ENCODE measurements at regions not wholly inside any gene's neighbourhood (a gene's known extent, or its start where the extent isn't known, plus 50 kb on each side); places are given as distances from the start of the nearest gene placed in this dataset.

- no peaks in the 10 kb centered on the region for H3K36me3 ChIP-seq
- H3K4me3 ChIP-seq, result no peak overlapping the region
- intact Hi-C loops (cut with DNase I), result no loop called here
- H3K27ac ChIP-seq (replicated peaks in 1 of 4), result no peak overlapping the region
- no peaks in the 10 kb centered on the region for H3K27me3 ChIP-seq
- no peaks in the 10 kb centered on the region for H3K4me1 ChIP-seq
- no peaks in the 10 kb centered on the region for H3K9me3 ChIP-seq
- WGBS, result 95% methylated on average over 7 of the region's 7 CpGs
- TF ChIP-seq POLR2A (IDR thresholded peaks at IDR 0.05; ENCODE audit: low read depth) (no peak), CTCF (IDR thresholded peaks at IDR 0.05) (no peak), POLR2AphosphoS5 (IDR thresholded peaks at IDR 0.05) (no peak), EP300 (IDR thresholded peaks at IDR 0.05) (no peak)
- DNase-seq (ENCODE audit: extremely low spot score), result peak; percentile 31
Observed at GRCh38 chr3:3685721-3686120, 113.5 kb upstream of the LRRN1 start.

- no peaks in the 10 kb centered on the region for H3K9me3 ChIP-seq
- no peaks in the 10 kb centered on the region for H3K4me1 ChIP-seq
- no peaks in the 10 kb centered on the region for H3K36me3 ChIP-seq
- TF ChIP-seq POLR2A (IDR thresholded peaks at IDR 0.05; ENCODE audit: low read depth) (no peak), EP300 (IDR thresholded peaks at IDR 0.05) (no peak), POLR2AphosphoS5 (IDR thresholded peaks at IDR 0.05) (no peak), CTCF (IDR thresholded peaks at IDR 0.05) (no peak)
- no peak overlapping the region for H3K4me3 ChIP-seq
- H3K27ac ChIP-seq (replicated peaks in 1 of 4), result no peak overlapping the region
- no peaks in the 10 kb centered on the region for H3K27me3 ChIP-seq
- DNase-seq (ENCODE audit: extremely low spot score), result no peak
- intact Hi-C loops (cut with DNase I), result no loop called here
- 94% methylated on average over 1 of the region's 1 CpG for WGBS
Observed at GRCh38 chr3:3683261-3683660, 116.0 kb upstream of the LRRN1 start.

- Histone ChIP-seq H3K9me3 (no peaks in the 10 kb centered on the region), H3K4me3 (no peak overlapping the region), H3K27ac (replicated peaks in 1 of 4) (no peak overlapping the region), H3K36me3 (no peaks in the 10 kb centered on the region), H3K27me3 (no peaks in the 10 kb centered on the region), H3K4me1 (no peaks in the 10 kb centered on the region)
- WGBS, result 67% methylated on average over 1 of the region's 1 CpG
- intact Hi-C loops (cut with DNase I), result no loop called here
- no peak for DNase-seq (ENCODE audit: extremely low spot score)
- TF ChIP-seq POLR2A (IDR thresholded peaks at IDR 0.05; ENCODE audit: low read depth) (no peak), CTCF (IDR thresholded peaks at IDR 0.05) (no peak), EP300 (IDR thresholded peaks at IDR 0.05) (no peak), POLR2AphosphoS5 (IDR thresholded peaks at IDR 0.05) (no peak)
Observed at GRCh38 chr3:3675801-3676200, 123.4 kb upstream of the LRRN1 start.

- no peaks in the 10 kb centered on the region for H3K27me3 ChIP-seq
- H3K4me1 ChIP-seq, result no peaks in the 10 kb centered on the region
- intact Hi-C loops (cut with DNase I), result no loop called here
- H3K36me3 ChIP-seq, result no peaks in the 10 kb centered on the region
- TF ChIP-seq POLR2A (IDR thresholded peaks at IDR 0.05; ENCODE audit: low read depth) (no peak), EP300 (IDR thresholded peaks at IDR 0.05) (no peak), CTCF (IDR thresholded peaks at IDR 0.05) (no peak), POLR2AphosphoS5 (IDR thresholded peaks at IDR 0.05) (no peak)
- H3K4me3 ChIP-seq, result no peak overlapping the region
- H3K27ac ChIP-seq (replicated peaks in 1 of 4), result no peak overlapping the region
- no peaks in the 10 kb centered on the region for H3K9me3 ChIP-seq
- DNase-seq (ENCODE audit: extremely low spot score), result no peak
Observed at GRCh38 chr3:3675186-3675585, 124.0 kb upstream of the LRRN1 start.

- Histone ChIP-seq H3K9me3 (no peaks in the 10 kb centered on the region), H3K36me3 (no peaks in the 10 kb centered on the region), H3K27me3 (no peaks in the 10 kb centered on the region), H3K27ac (replicated peaks in 1 of 4) (no peak overlapping the region), H3K4me3 (no peak overlapping the region), H3K4me1 (no peaks in the 10 kb centered on the region)
- no peak for TF ChIP-seq EP300 (IDR thresholded peaks at IDR 0.05)
- TF ChIP-seq POLR2A (IDR thresholded peaks at IDR 0.05; ENCODE audit: low read depth), result no peak
- no peak for TF ChIP-seq POLR2AphosphoS5 (IDR thresholded peaks at IDR 0.05)
- TF ChIP-seq CTCF (IDR thresholded peaks at IDR 0.05), result no peak
- WGBS, result 62% methylated on average over 3 of the region's 3 CpGs
- intact Hi-C loops (cut with DNase I), result no loop called here
- DNase-seq (ENCODE audit: extremely low spot score), result no peak
Observed at GRCh38 chr3:3666664-3667063, 132.6 kb upstream of the LRRN1 start.
